AG09319 (cell line): ENCODE measurements at regions not wholly inside any gene's neighbourhood (a gene's known extent, or its start where the extent isn't known, plus 50 kb on each side); places are given as distances from the start of the nearest gene placed in this dataset.

ENCODE experiments used
- DNase-seq: peaks from one replicate; pipeline ENCODE4 v3.0.0-alpha.2; 2010; ENCODE audit warnings: low read depth; ENCODE audit errors: extremely low read depth
- TF ChIP-seq, protein P1 (sequence below): IDR thresholded peaks from 2 replicates; pipeline ENCODE4 v1.5.1; 2011; ENCODE audit warnings: low read depth, mild to moderate bottlenecking, inconsistent platforms, low read length, moderate library complexity

DNA sequence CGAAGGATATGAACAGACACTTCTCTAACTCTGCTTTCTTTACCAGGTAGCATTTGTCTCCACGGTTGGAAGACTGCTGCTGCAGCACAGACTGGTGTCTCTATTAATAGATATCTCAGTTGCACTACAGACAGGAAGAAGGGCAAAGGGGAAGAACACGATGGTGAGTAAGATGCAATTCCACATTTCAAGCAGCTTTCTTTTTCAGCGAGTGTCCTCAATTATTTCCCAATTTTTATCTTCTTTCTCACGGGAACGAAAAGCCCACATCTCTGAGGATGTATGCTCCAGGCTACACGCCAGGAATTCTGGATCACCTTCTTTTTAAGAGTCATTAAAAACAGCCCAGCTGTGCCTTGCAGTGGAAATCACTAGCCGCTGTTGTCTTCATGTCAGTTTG, 311.6 kb upstream of the ECI2 start:
- TF ChIP-seq, protein P1, sequence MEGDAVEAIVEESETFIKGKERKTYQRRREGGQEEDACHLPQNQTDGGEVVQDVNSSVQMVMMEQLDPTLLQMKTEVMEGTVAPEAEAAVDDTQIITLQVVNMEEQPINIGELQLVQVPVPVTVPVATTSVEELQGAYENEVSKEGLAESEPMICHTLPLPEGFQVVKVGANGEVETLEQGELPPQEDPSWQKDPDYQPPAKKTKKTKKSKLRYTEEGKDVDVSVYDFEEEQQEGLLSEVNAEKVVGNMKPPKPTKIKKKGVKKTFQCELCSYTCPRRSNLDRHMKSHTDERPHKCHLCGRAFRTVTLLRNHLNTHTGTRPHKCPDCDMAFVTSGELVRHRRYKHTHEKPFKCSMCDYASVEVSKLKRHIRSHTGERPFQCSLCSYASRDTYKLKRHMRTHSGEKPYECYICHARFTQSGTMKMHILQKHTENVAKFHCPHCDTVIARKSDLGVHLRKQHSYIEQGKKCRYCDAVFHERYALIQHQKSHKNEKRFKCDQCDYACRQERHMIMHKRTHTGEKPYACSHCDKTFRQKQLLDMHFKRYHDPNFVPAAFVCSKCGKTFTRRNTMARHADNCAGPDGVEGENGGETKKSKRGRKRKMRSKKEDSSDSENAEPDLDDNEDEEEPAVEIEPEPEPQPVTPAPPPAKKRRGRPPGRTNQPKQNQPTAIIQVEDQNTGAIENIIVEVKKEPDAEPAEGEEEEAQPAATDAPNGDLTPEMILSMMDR: no peak
- DNase-seq: no peak

DNA sequence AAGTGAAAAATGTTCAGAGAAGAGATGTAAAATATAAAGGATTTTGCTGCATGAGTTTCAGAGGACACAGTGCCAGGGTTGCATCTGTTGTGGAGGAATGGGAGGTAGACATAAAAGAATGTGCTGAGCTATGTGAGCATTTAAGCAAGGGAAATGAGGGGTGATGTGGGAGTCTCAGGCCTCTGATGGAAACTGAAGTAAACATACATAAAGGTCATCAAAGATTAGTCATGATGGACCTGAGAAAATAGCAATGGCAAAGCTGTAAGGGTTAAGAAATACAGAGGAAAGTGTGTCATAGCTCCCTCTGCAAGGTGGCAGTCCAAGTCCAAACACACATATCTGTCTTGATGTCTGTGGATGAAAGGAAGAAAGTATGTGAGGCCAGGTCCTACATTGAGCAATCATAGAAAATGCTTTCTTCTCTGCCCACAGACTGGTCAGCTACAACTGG, 306.6 kb upstream of the ECI2 start:
- TF ChIP-seq, protein P1: no peak
- no peak for DNase-seq

DNA sequence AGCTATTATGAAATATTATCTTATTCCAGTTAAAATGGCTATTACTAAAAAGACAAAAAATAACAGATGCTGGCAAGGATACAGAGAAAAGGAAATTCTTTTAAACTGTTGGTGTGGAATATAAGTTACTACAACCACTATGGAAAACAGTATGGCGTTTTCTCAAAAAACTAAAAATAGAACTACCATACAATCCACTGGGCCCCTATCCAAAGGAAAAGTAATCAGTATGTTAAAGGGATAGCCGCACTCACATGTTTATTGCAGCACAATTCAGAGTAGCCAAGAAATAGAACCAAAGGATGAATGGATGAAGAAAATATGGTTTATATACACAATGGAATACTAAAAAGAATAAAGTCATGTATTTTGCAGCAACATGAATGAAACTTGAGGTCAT, 303.8 kb upstream of the ECI2 start:
- DNase-seq: no peak
- TF ChIP-seq, protein P1: no peak

DNA sequence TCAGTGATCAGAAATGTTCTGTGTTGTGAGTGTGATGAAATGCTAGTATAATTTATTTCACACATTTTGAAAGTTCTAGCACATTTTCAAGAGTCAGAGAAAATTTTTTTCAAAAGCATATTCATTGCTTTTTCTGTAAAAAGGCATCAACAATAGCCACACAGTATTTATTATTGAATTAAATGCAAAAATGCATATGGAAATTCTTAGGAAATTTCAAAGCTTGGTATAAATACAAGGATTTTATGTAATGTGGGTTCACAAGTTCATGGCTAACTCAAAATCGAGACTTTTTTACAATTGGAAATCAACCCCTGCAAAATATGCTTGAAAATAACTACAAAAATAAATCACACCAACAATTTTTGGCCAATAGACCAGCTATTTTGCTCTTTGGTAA, 302.0 kb upstream of the ECI2 start:
- TF ChIP-seq, protein P1: no peak
- DNase-seq: no peak

DNA sequence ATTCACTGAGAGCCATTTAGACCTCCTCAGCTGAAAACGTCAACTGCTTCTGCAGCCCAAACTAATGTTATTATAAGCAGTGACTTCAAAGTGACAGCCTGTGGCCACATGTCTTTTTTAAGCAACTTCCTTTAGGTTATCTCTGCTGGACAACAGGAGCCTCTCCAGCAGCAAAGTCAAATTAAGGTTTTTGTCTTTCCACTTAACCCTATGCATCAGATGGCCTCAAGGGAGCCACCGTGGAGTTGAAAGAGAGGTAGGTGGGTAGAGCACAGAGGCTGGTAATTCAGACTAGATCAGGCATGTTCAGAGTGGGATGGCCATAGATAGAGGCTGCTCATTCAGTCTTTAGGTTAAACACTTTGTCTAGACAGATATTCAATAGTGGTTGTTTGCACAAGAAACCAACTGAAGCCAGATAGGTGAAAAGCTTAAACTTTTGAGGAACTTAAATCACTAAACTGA, 300.6 kb upstream of the ECI2 start:
- TF ChIP-seq, protein P1: no peak
- no peak for DNase-seq

DNA sequence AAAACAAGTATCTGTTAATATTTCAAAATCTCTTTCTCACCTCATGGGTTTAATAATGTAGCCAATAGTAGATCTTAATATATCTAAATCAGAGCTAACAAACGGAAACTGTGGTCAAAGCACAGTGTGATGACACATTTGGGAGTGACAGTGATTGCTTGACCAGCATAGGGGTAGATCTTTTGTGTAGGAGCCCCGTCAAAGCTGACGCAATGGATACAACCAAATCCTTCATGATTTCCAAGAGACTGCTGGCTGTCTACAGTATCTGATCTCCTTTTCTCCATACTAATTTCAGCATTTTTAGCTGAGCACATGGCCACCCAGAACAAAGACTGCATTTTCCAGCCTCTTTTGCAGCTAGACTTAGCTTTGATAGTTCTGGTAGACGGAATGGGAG, 299.3 kb upstream of the ECI2 start:
- TF ChIP-seq, protein P1: no peak
- no peak for DNase-seq

DNA sequence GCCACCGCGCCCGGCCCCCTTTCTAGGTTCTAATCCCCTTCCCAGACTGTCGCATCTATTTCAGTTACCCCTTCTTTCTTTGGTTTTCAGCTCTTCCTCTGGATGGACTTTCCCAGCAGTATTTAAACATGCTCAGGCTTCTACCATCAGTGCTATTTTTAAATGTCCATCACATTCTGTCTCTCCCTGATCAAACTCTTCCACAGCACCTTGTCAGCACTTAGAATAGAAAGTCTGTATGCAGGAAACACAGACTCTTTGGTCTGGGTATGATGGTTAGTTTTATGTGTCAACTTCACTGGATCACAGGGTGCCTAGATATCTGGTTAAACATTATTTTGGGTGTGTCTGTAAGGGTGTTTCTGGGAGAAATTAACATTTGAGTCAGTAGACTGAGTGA, 297.8 kb upstream of the ECI2 start:
- no peak for DNase-seq
- TF ChIP-seq, protein P1: no peak
